H9 (cell line): ENCODE measurements at regions not wholly inside any gene's neighbourhood (a gene's known extent, or its start where the extent isn't known, plus 50 kb on each side); places are given as distances from the start of the nearest gene placed in this dataset.

Experiments
- DNase-seq: peaks from one replicate; pipeline ENCODE4 v3.0.0-alpha.2; 2017
- H2AFZ ChIP-seq: one replicate; pipeline ENCODE4 v1.6.1; 2013; ENCODE audit warnings: mild to moderate bottlenecking, low read length, control low read depth, moderate library complexity
- H2AK5ac ChIP-seq: 2 replicates; pipeline ENCODE4 v1.6.1; 2013; ENCODE audit warnings: low read length, control low read depth, mixed read lengths; ENCODE audit not compliant: insufficient read length
- H2BK120ac ChIP-seq: one replicate; pipeline ENCODE4 v1.6.1; 2013; ENCODE audit warnings: low read depth, mild to moderate bottlenecking, low read length, control low read depth, inconsistent platforms; ENCODE audit not compliant: poor library complexity, severe bottlenecking
- H2BK12ac ChIP-seq: 2 replicates; pipeline ENCODE4 v1.6.1; 2013; ENCODE audit warnings: low read length, control low read depth, mixed read lengths, low read depth; ENCODE audit not compliant: insufficient read length
- H2BK15ac ChIP-seq: 2 replicates; pipeline ENCODE4 v1.6.1; 2013; ENCODE audit warnings: low read depth, low read length, control low read depth
- H2BK20ac ChIP-seq: one replicate; pipeline ENCODE4 v1.6.1; 2013; ENCODE audit warnings: low read depth, mild to moderate bottlenecking, low read length, control low read depth, inconsistent platforms; ENCODE audit not compliant: poor library complexity, severe bottlenecking
- H2BK5ac ChIP-seq: 2 replicates; pipeline ENCODE4 v1.6.1; 2013; ENCODE audit warnings: low read length, control low read depth, mixed read lengths; ENCODE audit not compliant: insufficient read length
- H3K14ac ChIP-seq: 2 replicates; pipeline ENCODE4 v1.6.1; 2013; ENCODE audit warnings: low read length, control low read depth; ENCODE audit not compliant: insufficient read depth
- H3K18ac ChIP-seq: 2 replicates; pipeline ENCODE4 v1.6.1; 2013; ENCODE audit warnings: low read depth, mild to moderate bottlenecking, mixed read lengths, low read length, control low read depth; ENCODE audit not compliant: insufficient read length
- H3K23ac ChIP-seq: 2 replicates; pipeline ENCODE4 v1.6.1; 2013; ENCODE audit warnings: low read length, control low read depth, mixed read lengths, low read depth; ENCODE audit not compliant: insufficient read length
- H3K23me2 ChIP-seq: 2 replicates; pipeline ENCODE4 v1.6.1; 2013; ENCODE audit warnings: low read depth, mild to moderate bottlenecking, mixed read lengths, low read length, control low read depth; ENCODE audit not compliant: insufficient read length, poor library complexity, severe bottlenecking
- H3K27ac ChIP-seq: 2 replicates; pipeline ENCODE4 v1.5.1; 2013; ENCODE audit warnings: low read length, control low read depth, mixed read lengths, low read depth; ENCODE audit not compliant: insufficient read length
- H3K27me3 ChIP-seq: 2 replicates; pipeline ENCODE4 v1.6.1; 2013; ENCODE audit warnings: low read length, control low read depth, inconsistent platforms; ENCODE audit not compliant: insufficient read depth
- H3K4ac ChIP-seq: 2 replicates; pipeline ENCODE4 v1.6.1; 2013; ENCODE audit warnings: low read depth, mild to moderate bottlenecking, control low read depth, inconsistent platforms, low read length, moderate library complexity
- H3K4me1 ChIP-seq: 2 replicates; pipeline ENCODE4 v1.6.1; 2013; ENCODE audit warnings: low read length, control low read depth, inconsistent platforms; ENCODE audit not compliant: insufficient read depth
- H3K4me2 ChIP-seq: 2 replicates; pipeline ENCODE4 v1.6.1; 2013; ENCODE audit warnings: low read length, control low read depth, mixed read lengths; ENCODE audit not compliant: insufficient read length, insufficient read depth
- H3K56ac ChIP-seq: 2 replicates; pipeline ENCODE4 v1.6.1; 2013; ENCODE audit warnings: low read depth, mild to moderate bottlenecking, mixed read lengths, low read length, control low read depth; ENCODE audit not compliant: insufficient read length
- H3K79me1 ChIP-seq: 2 replicates; pipeline ENCODE4 v1.6.1; 2013; ENCODE audit warnings: low read depth, mild to moderate bottlenecking, moderate library complexity, low read length, control low read depth, inconsistent platforms; ENCODE audit not compliant: insufficient read depth, poor library complexity, severe bottlenecking
- H3K79me2 ChIP-seq: 2 replicates; pipeline ENCODE4 v1.6.1; 2013; ENCODE audit warnings: low read length, control low read depth, inconsistent platforms; ENCODE audit not compliant: insufficient read depth
- H3K9ac ChIP-seq: 2 replicates; pipeline ENCODE4 v1.6.1; 2013; ENCODE audit warnings: low read length, control low read depth, mixed read lengths; ENCODE audit not compliant: insufficient read length; ENCODE audit errors: extremely low read depth
- H3K9me3 ChIP-seq: one replicate; pipeline ENCODE4 v1.6.1; 2013; ENCODE audit warnings: low read depth, low read length, inconsistent platforms; ENCODE audit not compliant: control insufficient read depth
- H3T11ph ChIP-seq: one replicate; pipeline ENCODE4 v1.6.1; 2013; ENCODE audit warnings: mild to moderate bottlenecking, low read length, control low read depth, inconsistent platforms
- H4K20me1 ChIP-seq: one replicate; pipeline ENCODE4 v1.6.1; 2013; ENCODE audit not compliant: control insufficient read depth, insufficient read length, insufficient read depth
- H4K5ac ChIP-seq: 2 replicates; pipeline ENCODE4 v1.6.1; 2013; ENCODE audit warnings: low read depth, mild to moderate bottlenecking, mixed read lengths, low read length, control low read depth; ENCODE audit not compliant: insufficient read length
- H4K8ac ChIP-seq: replicated peaks from 2 replicates; pipeline ENCODE4 v1.6.1; 2013; ENCODE audit warnings: low read length, control low read depth, mixed read lengths, low read depth; ENCODE audit not compliant: insufficient read length
- H4K91ac ChIP-seq: 2 replicates; pipeline ENCODE4 v1.6.1; 2013; ENCODE audit warnings: low read depth, mild to moderate bottlenecking, moderate library complexity, mixed read lengths, low read length, control low read depth; ENCODE audit not compliant: insufficient read length
- H3K27ac Mint-ChIP-seq, 3 experiments: 2 replicates in 2 of 3; 3 replicates in 1 of 3; pipeline ENCODE4 v1.8.0; 2020 to 2021; ENCODE audit warnings: mixed read lengths in 3 of 3, mild to moderate bottlenecking in 1 of 3, moderate library complexity in 1 of 3
- H3K27me3 Mint-ChIP-seq: 2 replicates; pipeline ENCODE4 v1.8.0; 2021; ENCODE audit warnings: low read depth, mild to moderate bottlenecking, moderate library complexity, mixed read lengths
- H3K36me3 Mint-ChIP-seq, 3 experiments: 2 replicates in 2 of 3; 3 replicates in 1 of 3; pipeline ENCODE4 v1.8.0; 2020 to 2021; ENCODE audit warnings: low read depth in 3 of 3, mixed read lengths in 3 of 3; ENCODE audit not compliant: insufficient read depth in 1 of 3
- H3K4me1 Mint-ChIP-seq, 2 experiments: 2 replicates each; pipeline ENCODE4 v1.8.0; 2020; ENCODE audit warnings: mixed read lengths in 2 of 2
- H3K4me3 Mint-ChIP-seq, 2 experiments: 2 replicates in 1 of 2; 3 replicates in 1 of 2; pipeline ENCODE4 v1.8.0; 2020 to 2021; ENCODE audit warnings: mild to moderate bottlenecking in 2 of 2, mixed read lengths in 2 of 2, moderate library complexity in 1 of 2
- H3K9me3 Mint-ChIP-seq, 2 experiments: 2 replicates in 1 of 2; 3 replicates in 1 of 2; pipeline ENCODE4 v1.8.0; 2020; ENCODE audit warnings: mild to moderate bottlenecking in 2 of 2, mixed read lengths in 2 of 2, moderate library complexity in 1 of 2
- WGBS: extraction: QIAGEN DNeasy Blood & Tissue Kit; methylation state at CpG from one replicate; pipeline ENCODE4 v1.1.7; 2013; ENCODE audit warnings: missing lambda C conversion rate, low lambda C conversion rate, mixed read lengths; ENCODE audit not compliant: insufficient read length; ENCODE audit errors: extremely low coverage; 5-methylcytosine and 5-hydroxymethylcytosine counted together
- TF ChIP-seq, protein P1 (sequence below): fragments of 200-600 bp; sonication (generic); conservative IDR thresholded peaks from 3 replicates; pipeline ENCODE4 v1.8.0; 2021; ENCODE audit warnings: antibody characterized with exemption, mild to moderate bottlenecking

DNA sequence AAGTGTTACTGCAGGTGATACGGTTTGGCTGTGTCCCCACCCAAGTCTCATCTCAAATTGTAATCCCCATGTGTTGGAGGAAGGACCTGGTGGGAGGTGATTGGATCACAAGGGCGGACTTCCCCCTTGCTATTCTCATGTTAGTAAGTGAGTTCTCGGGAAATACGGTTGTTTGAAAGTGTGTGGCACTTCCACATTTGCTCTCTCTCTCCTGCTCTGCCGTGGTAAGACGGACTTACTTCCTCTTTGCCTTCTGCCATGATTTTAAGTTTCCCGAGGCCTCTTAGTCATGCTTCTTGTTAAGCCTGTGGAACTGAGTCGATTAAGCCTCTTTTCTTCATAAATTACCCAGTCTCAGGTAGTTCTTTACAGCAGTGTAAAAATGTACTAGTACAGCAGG, 65.2 kb upstream of the SLC7A11 start:
- Histone ChIP-seq H2AFZ (no peak overlapping the region), H2BK120ac (no peak overlapping the region), H3K4me1 (no peaks in the 10 kb centered on the region; the same call in 1 of the 2 replicates), H2BK12ac (no peak overlapping the region), H3K23ac (no peak overlapping the region), H3K9me3 (no peaks in the 10 kb centered on the region), H3K23me2 (no peaks in the 10 kb centered on the region), H3K79me1 (no peaks in the 10 kb centered on the region), H2BK20ac (no peak overlapping the region), H3T11ph (no peak overlapping the region), H3K27ac (no peak overlapping the region), H4K5ac (no peak overlapping the region), H4K20me1 (no peaks in the 10 kb centered on the region), H3K56ac (no peak overlapping the region), H2BK15ac (no peak overlapping the region), H4K8ac (no peak overlapping the region), H3K18ac (no peak overlapping the region), H3K4me2 (no peak overlapping the region), H3K79me2 (no peaks in the 10 kb centered on the region), H3K27me3 (no peaks in the 10 kb centered on the region), H2AK5ac (no peak overlapping the region), H3K9ac (no peak overlapping the region), H4K91ac (no peak overlapping the region), H3K4ac (no peak overlapping the region), H3K14ac (no peak overlapping the region), H2BK5ac (no peak overlapping the region)
- peaks cover 0 to 9% of the 10 kb centered on the region in 2 experiments; a peak in 1 of 4 replicates for H3K4me1 Mint-ChIP-seq
- H3K27me3 Mint-ChIP-seq, result no peaks in the 10 kb centered on the region
- H3K4me3 Mint-ChIP-seq, result no peak overlapping the region
- H3K27ac Mint-ChIP-seq, result no peak overlapping the region; a peak in 1 of 7 replicates
- H3K9me3 Mint-ChIP-seq, result no peaks in the 10 kb centered on the region; a peak in 1 of 5 replicates
- TF ChIP-seq, protein P1, sequence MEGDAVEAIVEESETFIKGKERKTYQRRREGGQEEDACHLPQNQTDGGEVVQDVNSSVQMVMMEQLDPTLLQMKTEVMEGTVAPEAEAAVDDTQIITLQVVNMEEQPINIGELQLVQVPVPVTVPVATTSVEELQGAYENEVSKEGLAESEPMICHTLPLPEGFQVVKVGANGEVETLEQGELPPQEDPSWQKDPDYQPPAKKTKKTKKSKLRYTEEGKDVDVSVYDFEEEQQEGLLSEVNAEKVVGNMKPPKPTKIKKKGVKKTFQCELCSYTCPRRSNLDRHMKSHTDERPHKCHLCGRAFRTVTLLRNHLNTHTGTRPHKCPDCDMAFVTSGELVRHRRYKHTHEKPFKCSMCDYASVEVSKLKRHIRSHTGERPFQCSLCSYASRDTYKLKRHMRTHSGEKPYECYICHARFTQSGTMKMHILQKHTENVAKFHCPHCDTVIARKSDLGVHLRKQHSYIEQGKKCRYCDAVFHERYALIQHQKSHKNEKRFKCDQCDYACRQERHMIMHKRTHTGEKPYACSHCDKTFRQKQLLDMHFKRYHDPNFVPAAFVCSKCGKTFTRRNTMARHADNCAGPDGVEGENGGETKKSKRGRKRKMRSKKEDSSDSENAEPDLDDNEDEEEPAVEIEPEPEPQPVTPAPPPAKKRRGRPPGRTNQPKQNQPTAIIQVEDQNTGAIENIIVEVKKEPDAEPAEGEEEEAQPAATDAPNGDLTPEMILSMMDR, result no peak
- peaks cover 0 to 2% (median 0%) of the 10 kb centered on the region in 3 experiments; a peak in 1 of 7 replicates for H3K36me3 Mint-ChIP-seq
- WGBS, result no CpG with 5 or more reads among the region's 8 CpGs
- DNase-seq, result no peak
